ENCODE measurements at regions not wholly inside any gene's neighbourhood (a gene's known extent, or its start where the extent isn't known, plus 50 kb on each side); places are given as distances from the start of the nearest gene placed in this dataset.

- no peak for DNase-seq (ENCODE audit: extremely low read depth in 1 of 4, low spot score in 3 of 4)
- H2AFZ ChIP-seq (ENCODE audit: low read depth, low read length), result no peak overlapping the region
- intact Hi-C loops (cut with micrococcal nuclease), result no loop called here
Observed at GRCh38 chr3:135440746-135441145, 524.8 kb upstream of the PPP2R3A start.

More at GRCh38 chr3:135440746-135441145, 524.8 kb upstream of the PPP2R3A start:
- Histone ChIP-seq H3K9me3 (replicated peaks; ENCODE audit: control insufficient read depth, insufficient read depth, low read depth, low read length) (no peaks in the 10 kb centered on the region), H3K36me3 (ENCODE audit: control insufficient read depth, insufficient read depth, low read length) (no peaks in the 10 kb centered on the region), H3K4me3 (no peak overlapping the region), H3K4me1 (replicated peaks in 1 of 2; ENCODE audit: control insufficient read depth in 2 of 2, insufficient read depth in 2 of 2, low read length in 2 of 2) (no peaks in the 10 kb centered on the region; a peak in 1 of 5 replicates), H4K20me1 (replicated peaks; ENCODE audit: control insufficient read depth, insufficient read depth, low read length) (no peaks in the 10 kb centered on the region), H3K9ac (ENCODE audit: insufficient read depth in 1 of 2, low read depth in 2 of 2, low read length in 2 of 2) (no peak overlapping the region), H3K4me2 (ENCODE audit: insufficient read depth, low read length) (no peak overlapping the region), H3K27ac (ENCODE audit: extremely low read depth, low read depth, low read length) (no peak overlapping the region), H3K79me2 (ENCODE audit: control insufficient read depth, insufficient read depth, low read length) (no peaks in the 10 kb centered on the region), H3K9me1 (ENCODE audit: control insufficient read depth, insufficient read depth, low read length) (no peaks in the 10 kb centered on the region), H3K27me3 (ENCODE audit: control insufficient read depth in 2 of 2, insufficient read depth in 2 of 2, low read length in 2 of 2) (no peaks in the 10 kb centered on the region)
- BruUV-seq (replicated peaks), result no TSS peak
- TF ChIP-seq ZNF586 (CRISPR knock-in tag; conservative IDR thresholded peaks at IDR 0.05) (no peak), CEBPG (CRISPR knock-in tag; IDR thresholded peaks at IDR 0.05) (no peak), CEBPG (tag; conservative IDR thresholded peaks at IDR 0.05 in 1 of 2, IDR thresholded peaks at IDR 0.05 in 1 of 2) (no peak), RNF219 (CRISPR knock-in tag; IDR thresholded peaks at IDR 0.05) (no peak), BACH1 (tag; IDR thresholded peaks at IDR 0.05) (no peak), BRD9 (IDR thresholded peaks at IDR 0.05; ENCODE audit: low read depth, partially characterized antibody) (no peak), ZNF830 (CRISPR knock-in tag; IDR thresholded peaks at IDR 0.05) (no peak), ZNF778 (CRISPR knock-in tag; IDR thresholded peaks at IDR 0.05) (no peak), MTA3 (IDR thresholded peaks at IDR 0.05; ENCODE audit: borderline replicate concordance) (no peak), USF2 (CRISPR knock-in tag; IDR thresholded peaks at IDR 0.05) (no peak), HDAC6 (IDR thresholded peaks at IDR 0.05; ENCODE audit: low read depth, low read length) (no peak), NELFE (IDR thresholded peaks at IDR 0.05; ENCODE audit: insufficient read depth, insufficient read length) (no peak), XRCC5 (IDR thresholded peaks at IDR 0.05; ENCODE audit: low read depth, low read length) (no peak), ZNF785 (CRISPR knock-in tag; IDR thresholded peaks at IDR 0.05) (no peak), COPS2 (conservative IDR thresholded peaks at IDR 0.05) (no peak), SIN3A (IDR thresholded peaks at IDR 0.05; ENCODE audit: borderline replicate concordance in 2 of 2, control insufficient read depth in 1 of 2, low read depth in 2 of 2, low read length in 2 of 2) (no peak), GATAD2B (IDR thresholded peaks at IDR 0.05; ENCODE audit: borderline replicate concordance) (no peak)
- in situ Hi-C loops (cut with MboI), result no loop called here
- CTCF ChIA-PET (ENCODE audit: low intra/inter-chr PET ratio), result no interaction called here
- ATAC-seq, result no peak
- FAIRE-seq, result no peak
- WGBS (ENCODE audit: insufficient coverage, low coverage, missing lambda C conversion rate), result 0% methylated on average over 4 of the region's 4 CpGs
- POLR2A ChIA-PET, result no interaction called here

Data from K562 (cell line).